ENCODE measurements at regions not wholly inside any gene's neighbourhood (a gene's known extent, or its start where the extent isn't known, plus 50 kb on each side); places are given as distances from the start of the nearest gene placed in this dataset.

- ATAC-seq = no peak
- Histone ChIP-seq H3K36me3 (ENCODE audit: control insufficient read depth, insufficient read depth, low read length) (no peaks in the 10 kb centered on the region), H3K27me3 (ENCODE audit: control insufficient read depth, insufficient read depth, low read length) (no peaks in the 10 kb centered on the region), H3K4me1 (ENCODE audit: control insufficient read depth, insufficient read depth, low read length) (no peaks in the 10 kb centered on the region), H3K4me3 (ENCODE audit: low read depth in 2 of 2, low read length in 2 of 2) (no peak overlapping the region), H3K27ac (ENCODE audit: low read length) (no peak overlapping the region), H3K9me3 (ENCODE audit: control insufficient read depth, insufficient read depth, low read depth, low read length) (no peaks in the 10 kb centered on the region)
- in situ Hi-C loops (cut with HindIII; ENCODE audit: low pct_unique_long_range_greater_than_20kb, low sequenced_read_pairs) = no loop called here
- intact Hi-C loops (cut with micrococcal nuclease; ENCODE audit: unreplicated experiment) = no loop called here
- BruUV-seq (replicated peaks) = no TSS peak
- no peak for DNase-seq (ENCODE audit: low read depth, low spot score)
- CTCF ChIA-PET = no interaction called here
- TF ChIP-seq TCF7L2 (IDR thresholded peaks at IDR 0.05; ENCODE audit: low read depth, low read length) (no peak), SIN3A (IDR thresholded peaks at IDR 0.05; ENCODE audit: borderline replicate concordance, insufficient read depth, low read depth, low read length) (no peak), POLR2AphosphoS5 (IDR thresholded peaks at IDR 0.05; ENCODE audit: low read depth, low read length) (no peak), REST (IDR thresholded peaks at IDR 0.05; ENCODE audit: insufficient read depth in 1 of 2, low read depth in 2 of 2, low read length in 1 of 2) (no peak)
- TF ChIP-seq, protein P1, sequence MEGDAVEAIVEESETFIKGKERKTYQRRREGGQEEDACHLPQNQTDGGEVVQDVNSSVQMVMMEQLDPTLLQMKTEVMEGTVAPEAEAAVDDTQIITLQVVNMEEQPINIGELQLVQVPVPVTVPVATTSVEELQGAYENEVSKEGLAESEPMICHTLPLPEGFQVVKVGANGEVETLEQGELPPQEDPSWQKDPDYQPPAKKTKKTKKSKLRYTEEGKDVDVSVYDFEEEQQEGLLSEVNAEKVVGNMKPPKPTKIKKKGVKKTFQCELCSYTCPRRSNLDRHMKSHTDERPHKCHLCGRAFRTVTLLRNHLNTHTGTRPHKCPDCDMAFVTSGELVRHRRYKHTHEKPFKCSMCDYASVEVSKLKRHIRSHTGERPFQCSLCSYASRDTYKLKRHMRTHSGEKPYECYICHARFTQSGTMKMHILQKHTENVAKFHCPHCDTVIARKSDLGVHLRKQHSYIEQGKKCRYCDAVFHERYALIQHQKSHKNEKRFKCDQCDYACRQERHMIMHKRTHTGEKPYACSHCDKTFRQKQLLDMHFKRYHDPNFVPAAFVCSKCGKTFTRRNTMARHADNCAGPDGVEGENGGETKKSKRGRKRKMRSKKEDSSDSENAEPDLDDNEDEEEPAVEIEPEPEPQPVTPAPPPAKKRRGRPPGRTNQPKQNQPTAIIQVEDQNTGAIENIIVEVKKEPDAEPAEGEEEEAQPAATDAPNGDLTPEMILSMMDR (IDR thresholded peaks at IDR 0.05) = no peak
- POLR2A ChIA-PET = no interaction called here
Observed at GRCh38 chrX:122055460-122055859, 1008.0 kb downstream of the GLUD2 start.

DNA sequence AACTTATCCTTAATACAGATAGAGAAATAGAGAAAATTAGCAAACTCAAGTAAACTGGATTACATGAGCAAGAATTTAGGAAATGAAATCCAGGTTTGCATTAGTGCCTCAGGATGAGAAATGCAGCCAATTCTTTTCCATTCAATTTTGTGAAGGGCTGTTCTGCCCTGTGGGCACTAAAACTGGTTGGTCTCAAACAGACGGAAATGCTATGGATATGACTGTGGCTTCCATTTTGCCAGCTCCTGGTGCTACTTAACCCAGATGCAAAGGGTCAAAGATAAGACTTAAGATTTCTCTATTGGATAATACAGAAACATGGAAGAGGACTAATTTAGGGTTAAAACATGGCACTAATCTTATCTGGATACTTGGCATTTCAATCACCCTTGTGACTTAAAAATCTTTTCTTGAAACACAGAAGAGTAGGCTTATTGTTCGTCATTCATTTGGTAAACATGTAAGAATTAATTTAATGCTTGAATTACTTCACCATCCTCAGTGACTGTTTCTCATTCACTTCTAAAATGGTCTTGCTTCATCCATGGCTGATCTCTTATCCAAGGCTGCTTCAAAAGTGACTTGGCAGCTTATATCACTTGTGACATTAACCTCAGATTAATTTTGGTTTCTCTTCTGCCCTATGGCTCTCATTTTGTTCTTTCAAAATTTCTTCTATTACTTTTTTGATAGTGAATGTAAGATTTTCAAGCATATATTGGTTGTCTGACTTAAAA, 1008.7 kb downstream of the GLUD2 start:
- ChIA-PET POLR2A (no interaction called here), CTCF (no interaction called here)
- TF ChIP-seq REST (IDR thresholded peaks at IDR 0.05; ENCODE audit: insufficient read depth in 1 of 2, low read depth in 2 of 2, low read length in 1 of 2) (no peak), SIN3A (IDR thresholded peaks at IDR 0.05; ENCODE audit: borderline replicate concordance, insufficient read depth, low read depth, low read length) (no peak), POLR2AphosphoS5 (IDR thresholded peaks at IDR 0.05; ENCODE audit: low read depth, low read length) (no peak), TCF7L2 (IDR thresholded peaks at IDR 0.05; ENCODE audit: low read depth, low read length) (no peak)
- TF ChIP-seq, protein P1 (IDR thresholded peaks at IDR 0.05) = no peak
- Histone ChIP-seq H3K27me3 (ENCODE audit: control insufficient read depth, insufficient read depth, low read length) (no peaks in the 10 kb centered on the region), H3K9me3 (ENCODE audit: control insufficient read depth, insufficient read depth, low read depth, low read length) (no peaks in the 10 kb centered on the region), H3K36me3 (ENCODE audit: control insufficient read depth, insufficient read depth, low read length) (no peaks in the 10 kb centered on the region), H3K4me1 (ENCODE audit: control insufficient read depth, insufficient read depth, low read length) (no peaks in the 10 kb centered on the region), H3K4me3 (ENCODE audit: low read depth in 2 of 2, low read length in 2 of 2) (no peak overlapping the region), H3K27ac (ENCODE audit: low read length) (no peak overlapping the region)
- ATAC-seq = no peak
- DNase-seq (ENCODE audit: low read depth, low spot score) = no peak
- no TSS peak for BruUV-seq (replicated peaks)
- in situ Hi-C loops (cut with HindIII; ENCODE audit: low pct_unique_long_range_greater_than_20kb, low sequenced_read_pairs) (no loop called here), intact Hi-C loops (cut with micrococcal nuclease; ENCODE audit: unreplicated experiment) (no loop called here)

Data from Panc1 (cell line).